HL-60 (cell line): ENCODE measurements at regions not wholly inside any gene's neighbourhood (a gene's known extent, or its start where the extent isn't known, plus 50 kb on each side); places are given as distances from the start of the nearest gene placed in this dataset.
A peak's percentile ranks its signal among the peaks of the same experiment; 100 is the strongest.

Experiments used
- DNase-seq, 2 experiments: peaks; one replicate each; pipeline ENCODE4 v3.0.0-alpha.2; 2010 to 2020; ENCODE audit warnings: low read depth in 1 of 2, low spot score in 1 of 2
- H3K27ac ChIP-seq: fragments of 250-450 bp; sonication (Bioruptor Pico); replicated peaks from 2 replicates; pipeline ENCODE4 v1.5.1; 2020; ENCODE audit warnings: mild to moderate bottlenecking, moderate library complexity
- H3K27me3 ChIP-seq: fragments of 250-450 bp; sonication (Bioruptor Pico); 2 replicates; pipeline ENCODE4 v1.5.1; 2021; ENCODE audit warnings: mild to moderate bottlenecking, moderate library complexity; ENCODE audit not compliant: insufficient read depth, poor library complexity, severe bottlenecking
- H3K4me3 ChIP-seq: replicated peaks from 2 replicates; pipeline ENCODE4 v1.5.1; 2011; ENCODE audit warnings: mild to moderate bottlenecking, control low read depth, low read length; ENCODE audit not compliant: insufficient read depth
- GABPA ChIP-seq: IDR thresholded peaks from 2 replicates; pipeline ENCODE4 v1.6.1; 2012; ENCODE audit warnings: low read depth
- POLR2AphosphoS5 ChIP-seq: IDR thresholded peaks from 2 replicates; pipeline ENCODE4 v1.6.1; 2012; ENCODE audit warnings: low read depth
- SPI1 ChIP-seq: IDR thresholded peaks from 2 replicates; pipeline ENCODE4 v1.6.1; 2012; ENCODE audit warnings: low read depth, mild to moderate bottlenecking, borderline replicate concordance
- TF ChIP-seq, protein P1 (sequence below): IDR thresholded peaks from one replicate; pipeline ENCODE4 v1.5.1; 2011; ENCODE audit warnings: low read length, control low read depth, inconsistent platforms; ENCODE audit not compliant: insufficient read depth
- TF ChIP-seq, protein P2 (sequence below): IDR thresholded peaks from 2 replicates; pipeline ENCODE4 v1.6.1; 2012; ENCODE audit warnings: low read depth; ENCODE audit not compliant: insufficient replicate concordance

DNA sequence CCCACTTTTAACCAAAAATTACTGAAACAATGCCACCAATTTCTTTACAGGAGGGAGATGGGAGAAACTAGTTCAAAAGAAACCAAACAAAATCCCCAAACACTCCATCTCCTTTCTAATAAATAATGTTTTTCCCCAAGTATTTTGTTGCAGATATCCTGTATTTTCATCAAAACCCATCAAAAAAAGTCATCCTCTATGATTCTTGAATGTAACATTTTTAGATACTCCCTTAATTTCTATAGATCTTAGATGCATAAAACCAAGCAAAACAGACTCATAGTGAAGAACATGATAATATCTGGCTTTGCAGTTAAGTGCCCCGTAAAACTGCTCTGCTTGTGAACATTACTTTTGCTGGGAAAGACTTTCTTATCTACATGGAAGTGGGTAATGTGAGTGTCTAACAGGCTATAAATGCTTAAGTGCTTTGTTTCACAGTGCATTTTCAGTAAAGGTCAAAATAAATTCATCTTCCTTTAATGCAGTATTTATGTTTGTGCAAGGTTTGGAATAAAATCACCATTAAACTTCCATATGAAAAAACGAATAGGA, 77.3 kb upstream of the TBCA start:
- H3K27me3 ChIP-seq: no peaks in the 10 kb centered on the region
- no peak overlapping the region for H3K27ac ChIP-seq
- TF ChIP-seq SPI1: no peak
- TF ChIP-seq, protein P1, sequence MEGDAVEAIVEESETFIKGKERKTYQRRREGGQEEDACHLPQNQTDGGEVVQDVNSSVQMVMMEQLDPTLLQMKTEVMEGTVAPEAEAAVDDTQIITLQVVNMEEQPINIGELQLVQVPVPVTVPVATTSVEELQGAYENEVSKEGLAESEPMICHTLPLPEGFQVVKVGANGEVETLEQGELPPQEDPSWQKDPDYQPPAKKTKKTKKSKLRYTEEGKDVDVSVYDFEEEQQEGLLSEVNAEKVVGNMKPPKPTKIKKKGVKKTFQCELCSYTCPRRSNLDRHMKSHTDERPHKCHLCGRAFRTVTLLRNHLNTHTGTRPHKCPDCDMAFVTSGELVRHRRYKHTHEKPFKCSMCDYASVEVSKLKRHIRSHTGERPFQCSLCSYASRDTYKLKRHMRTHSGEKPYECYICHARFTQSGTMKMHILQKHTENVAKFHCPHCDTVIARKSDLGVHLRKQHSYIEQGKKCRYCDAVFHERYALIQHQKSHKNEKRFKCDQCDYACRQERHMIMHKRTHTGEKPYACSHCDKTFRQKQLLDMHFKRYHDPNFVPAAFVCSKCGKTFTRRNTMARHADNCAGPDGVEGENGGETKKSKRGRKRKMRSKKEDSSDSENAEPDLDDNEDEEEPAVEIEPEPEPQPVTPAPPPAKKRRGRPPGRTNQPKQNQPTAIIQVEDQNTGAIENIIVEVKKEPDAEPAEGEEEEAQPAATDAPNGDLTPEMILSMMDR: no peak
- TF ChIP-seq POLR2AphosphoS5: no peak
- TF ChIP-seq, protein P2, sequence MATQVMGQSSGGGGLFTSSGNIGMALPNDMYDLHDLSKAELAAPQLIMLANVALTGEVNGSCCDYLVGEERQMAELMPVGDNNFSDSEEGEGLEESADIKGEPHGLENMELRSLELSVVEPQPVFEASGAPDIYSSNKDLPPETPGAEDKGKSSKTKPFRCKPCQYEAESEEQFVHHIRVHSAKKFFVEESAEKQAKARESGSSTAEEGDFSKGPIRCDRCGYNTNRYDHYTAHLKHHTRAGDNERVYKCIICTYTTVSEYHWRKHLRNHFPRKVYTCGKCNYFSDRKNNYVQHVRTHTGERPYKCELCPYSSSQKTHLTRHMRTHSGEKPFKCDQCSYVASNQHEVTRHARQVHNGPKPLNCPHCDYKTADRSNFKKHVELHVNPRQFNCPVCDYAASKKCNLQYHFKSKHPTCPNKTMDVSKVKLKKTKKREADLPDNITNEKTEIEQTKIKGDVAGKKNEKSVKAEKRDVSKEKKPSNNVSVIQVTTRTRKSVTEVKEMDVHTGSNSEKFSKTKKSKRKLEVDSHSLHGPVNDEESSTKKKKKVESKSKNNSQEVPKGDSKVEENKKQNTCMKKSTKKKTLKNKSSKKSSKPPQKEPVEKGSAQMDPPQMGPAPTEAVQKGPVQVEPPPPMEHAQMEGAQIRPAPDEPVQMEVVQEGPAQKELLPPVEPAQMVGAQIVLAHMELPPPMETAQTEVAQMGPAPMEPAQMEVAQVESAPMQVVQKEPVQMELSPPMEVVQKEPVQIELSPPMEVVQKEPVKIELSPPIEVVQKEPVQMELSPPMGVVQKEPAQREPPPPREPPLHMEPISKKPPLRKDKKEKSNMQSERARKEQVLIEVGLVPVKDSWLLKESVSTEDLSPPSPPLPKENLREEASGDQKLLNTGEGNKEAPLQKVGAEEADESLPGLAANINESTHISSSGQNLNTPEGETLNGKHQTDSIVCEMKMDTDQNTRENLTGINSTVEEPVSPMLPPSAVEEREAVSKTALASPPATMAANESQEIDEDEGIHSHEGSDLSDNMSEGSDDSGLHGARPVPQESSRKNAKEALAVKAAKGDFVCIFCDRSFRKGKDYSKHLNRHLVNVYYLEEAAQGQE: no peak
- TF ChIP-seq GABPA: no peak
- no peak for DNase-seq
- H3K4me3 ChIP-seq: no peak overlapping the region

DNA sequence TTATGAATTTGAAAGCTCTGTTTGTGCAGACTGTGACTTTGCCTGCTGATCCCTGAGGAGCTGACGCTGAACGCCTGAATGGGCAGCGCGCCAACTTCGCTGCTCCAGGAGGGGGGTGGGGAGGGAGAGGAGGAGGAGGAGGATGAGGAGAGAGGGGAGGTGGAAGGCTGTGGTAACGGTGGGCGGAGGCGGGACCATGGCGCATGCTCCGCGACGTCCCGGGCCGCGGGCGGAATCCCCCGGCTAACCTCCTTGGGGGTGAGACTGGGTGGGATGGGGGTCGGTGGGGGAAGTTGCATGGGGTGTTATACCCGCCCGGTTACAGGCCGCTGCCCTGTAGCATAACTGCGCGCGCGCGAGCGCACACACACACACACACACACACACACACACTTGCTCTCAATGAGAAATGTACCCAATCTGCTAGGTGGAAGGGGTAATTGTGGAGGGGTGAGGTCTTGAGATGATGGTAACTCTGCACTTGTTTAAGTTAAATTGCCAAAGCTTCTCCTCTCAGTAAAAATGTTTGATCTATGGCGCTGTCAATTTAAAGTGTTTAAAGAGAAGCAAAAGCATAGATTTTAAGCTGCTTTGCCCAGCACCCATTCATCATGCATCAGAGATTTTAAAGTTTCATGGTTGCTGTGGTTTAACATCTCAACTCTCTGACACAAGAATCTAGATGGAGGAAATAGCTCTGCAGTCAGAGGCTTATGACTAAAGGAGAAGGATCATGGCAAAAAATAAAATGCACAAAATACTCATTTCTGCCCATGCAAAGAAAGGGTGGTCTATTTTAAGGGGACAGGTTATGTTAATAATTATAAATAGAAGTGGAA, 76.6 kb upstream of the TBCA start:
- H3K4me3 ChIP-seq: peak overlapping the region; percentile 25
- TF ChIP-seq, protein P2: no peak
- TF ChIP-seq, protein P1: no peak
- TF ChIP-seq GABPA (no peak), SPI1 (no peak), POLR2AphosphoS5 (no peak)
- DNase-seq: peak in 1 of 2 experiments; percentile 4
- no peak overlapping the region for H3K27ac ChIP-seq
- no peaks in the 10 kb centered on the region for H3K27me3 ChIP-seq

DNA sequence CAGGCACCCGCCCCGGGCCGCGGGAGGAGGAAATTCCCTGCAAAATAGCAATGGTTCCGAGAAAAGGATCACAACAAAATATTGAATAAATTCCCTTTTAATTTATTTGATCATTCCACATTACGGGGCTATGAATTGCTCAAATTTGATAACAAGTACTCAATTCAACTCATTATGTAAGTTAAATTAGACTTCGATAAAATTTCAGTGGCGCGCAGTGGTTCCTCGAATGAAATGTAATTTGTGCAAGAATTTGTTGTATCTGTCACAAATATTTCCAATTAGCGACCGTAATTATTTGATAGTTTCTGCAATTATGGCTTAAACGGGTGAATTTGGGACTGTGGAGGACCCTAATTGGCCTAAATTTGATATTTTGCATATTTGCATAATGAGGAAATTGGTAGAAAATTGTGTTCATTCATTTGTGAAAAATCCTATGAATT, 76.0 kb upstream of the TBCA start:
- H3K27me3 ChIP-seq: no peaks in the 10 kb centered on the region
- H3K4me3 ChIP-seq: peak overlapping the region; percentile 25; the same call in 1 of the 2 replicates
- DNase-seq: no peak
- no peak overlapping the region for H3K27ac ChIP-seq
- TF ChIP-seq, protein P2: no peak
